ENCODE measurements at regions not wholly inside any gene's neighbourhood (a gene's known extent, or its start where the extent isn't known, plus 50 kb on each side); places are given as distances from the start of the nearest gene placed in this dataset.

GRCh38 chr2:65503746-65504145 lies 71.3 kb upstream of the SPRED2 start:
- H3K9ac ChIP-seq (ENCODE audit: low read depth, low read length): no peak overlapping the region
- H3K9me3 ChIP-seq (ENCODE audit: control insufficient read depth, insufficient read depth, low read length): no peaks in the 10 kb centered on the region
- H3K4me1 ChIP-seq (ENCODE audit: insufficient read depth, low read length): no peaks in the 10 kb centered on the region; the same call in 1 of the 2 replicates
- H3K36me3 ChIP-seq (ENCODE audit: insufficient read depth, low read length): no peaks in the 10 kb centered on the region; the same call in 1 of the 2 replicates

- H3K9me3 ChIP-seq (ENCODE audit: control insufficient read depth, insufficient read depth, low read length): no peaks in the 10 kb centered on the region
- no peaks in the 10 kb centered on the region; the same call in 1 of the 2 replicates for H3K4me1 ChIP-seq (ENCODE audit: insufficient read depth, low read length)
- H3K9ac ChIP-seq (ENCODE audit: low read depth, low read length): no peak overlapping the region
- no peaks in the 10 kb centered on the region; the same call in 1 of the 2 replicates for H3K36me3 ChIP-seq (ENCODE audit: insufficient read depth, low read length)
Observed at GRCh38 chr2:65501836-65502235, 69.4 kb upstream of the SPRED2 start.

- Histone ChIP-seq H3K9ac (ENCODE audit: low read depth, low read length) (no peak overlapping the region), H3K4me1 (ENCODE audit: insufficient read depth, low read length) (no peaks in the 10 kb centered on the region; the same call in 1 of the 2 replicates)
Observed at GRCh38 chr2:65501074-65501473, 68.7 kb upstream of the SPRED2 start.

GRCh38 chr2:65500310-65501040 lies 68.1 kb upstream of the SPRED2 start:
- Histone ChIP-seq H3K4me1 (ENCODE audit: insufficient read depth, low read length) (no peaks in the 10 kb centered on the region; the same call in 1 of the 2 replicates), H3K9ac (ENCODE audit: low read depth, low read length) (no peak overlapping the region), H3K9me3 (ENCODE audit: control insufficient read depth, insufficient read depth, low read length) (no peaks in the 10 kb centered on the region), H3K36me3 (ENCODE audit: insufficient read depth, low read length) (no peaks in the 10 kb centered on the region; the same call in 1 of the 2 replicates)

More at GRCh38 chr2:65501074-65501473, 68.7 kb upstream of the SPRED2 start:
- Histone ChIP-seq H3K9me3 (ENCODE audit: control insufficient read depth, insufficient read depth, low read length) (no peaks in the 10 kb centered on the region), H3K36me3 (ENCODE audit: insufficient read depth, low read length) (no peaks in the 10 kb centered on the region; the same call in 1 of the 2 replicates)

GRCh38 chr2:65499216-65499615 lies 66.8 kb upstream of the SPRED2 start:
- H3K4me1 ChIP-seq (ENCODE audit: insufficient read depth, low read length): no peaks in the 10 kb centered on the region; the same call in 1 of the 2 replicates
- H3K9me3 ChIP-seq (ENCODE audit: control insufficient read depth, insufficient read depth, low read length): no peaks in the 10 kb centered on the region
- no peaks in the 10 kb centered on the region; the same call in 1 of the 2 replicates for H3K36me3 ChIP-seq (ENCODE audit: insufficient read depth, low read length)
- no peak overlapping the region for H3K9ac ChIP-seq (ENCODE audit: low read depth, low read length)

- no peaks in the 10 kb centered on the region for H3K4me1 ChIP-seq (ENCODE audit: insufficient read depth, low read length)
- H3K9ac ChIP-seq (ENCODE audit: low read depth, low read length): no peak overlapping the region
- no peaks in the 10 kb centered on the region for H3K9me3 ChIP-seq (ENCODE audit: control insufficient read depth, insufficient read depth, low read length)
- no peaks in the 10 kb centered on the region; the same call in 1 of the 2 replicates for H3K36me3 ChIP-seq (ENCODE audit: insufficient read depth, low read length)
Observed at GRCh38 chr2:65498396-65498795, 66.0 kb upstream of the SPRED2 start.

GRCh38 chr2:65495251-65495877 lies 63.0 kb upstream of the SPRED2 start:
- no peak overlapping the region for H3K9ac ChIP-seq (ENCODE audit: low read depth, low read length)
- no peaks in the 10 kb centered on the region; the same call in 1 of the 2 replicates for H3K36me3 ChIP-seq (ENCODE audit: insufficient read depth, low read length)
- H3K4me1 ChIP-seq (ENCODE audit: insufficient read depth, low read length): no peaks in the 10 kb centered on the region
- H3K9me3 ChIP-seq (ENCODE audit: control insufficient read depth, insufficient read depth, low read length): no peaks in the 10 kb centered on the region

- no peaks in the 10 kb centered on the region for H3K36me3 ChIP-seq (ENCODE audit: insufficient read depth, low read length)
- H3K9me3 ChIP-seq (ENCODE audit: control insufficient read depth, insufficient read depth, low read length): no peaks in the 10 kb centered on the region
- H3K4me1 ChIP-seq (ENCODE audit: insufficient read depth, low read length): no peaks in the 10 kb centered on the region
- H3K9ac ChIP-seq (ENCODE audit: low read depth, low read length): no peak overlapping the region
Observed at GRCh38 chr2:65494078-65494477, 61.7 kb upstream of the SPRED2 start.

- H3K36me3 ChIP-seq (ENCODE audit: insufficient read depth, low read length): no peaks in the 10 kb centered on the region
- H3K9me3 ChIP-seq (ENCODE audit: control insufficient read depth, insufficient read depth, low read length): no peaks in the 10 kb centered on the region
- no peak overlapping the region for H3K9ac ChIP-seq (ENCODE audit: low read depth, low read length)
- no peaks in the 10 kb centered on the region for H3K4me1 ChIP-seq (ENCODE audit: insufficient read depth, low read length)
Observed at GRCh38 chr2:65491381-65491905, 59.0 kb upstream of the SPRED2 start.

GRCh38 chr2:65490222-65490621 lies 57.8 kb upstream of the SPRED2 start:
- H3K9me3 ChIP-seq (ENCODE audit: control insufficient read depth, insufficient read depth, low read length): no peaks in the 10 kb centered on the region
- H3K9ac ChIP-seq (ENCODE audit: low read depth, low read length): no peak overlapping the region
- no peaks in the 10 kb centered on the region for H3K4me1 ChIP-seq (ENCODE audit: insufficient read depth, low read length)
- H3K36me3 ChIP-seq (ENCODE audit: insufficient read depth, low read length): no peaks in the 10 kb centered on the region

GRCh38 chr2:65489269-65489668 lies 56.9 kb upstream of the SPRED2 start:
- H3K4me1 ChIP-seq (ENCODE audit: insufficient read depth, low read length): no peaks in the 10 kb centered on the region
- no peaks in the 10 kb centered on the region for H3K9me3 ChIP-seq (ENCODE audit: control insufficient read depth, insufficient read depth, low read length)
- H3K9ac ChIP-seq (ENCODE audit: low read depth, low read length): no peak overlapping the region
- no peaks in the 10 kb centered on the region for H3K36me3 ChIP-seq (ENCODE audit: insufficient read depth, low read length)

GRCh38 chr2:65488527-65488926 lies 56.1 kb upstream of the SPRED2 start:
- Histone ChIP-seq H3K9ac (ENCODE audit: low read depth, low read length) (no peak overlapping the region), H3K36me3 (ENCODE audit: insufficient read depth, low read length) (no peaks in the 10 kb centered on the region), H3K4me1 (ENCODE audit: insufficient read depth, low read length) (no peaks in the 10 kb centered on the region), H3K9me3 (ENCODE audit: control insufficient read depth, insufficient read depth, low read length) (no peaks in the 10 kb centered on the region)

- no peaks in the 10 kb centered on the region for H3K4me1 ChIP-seq (ENCODE audit: insufficient read depth, low read length)
- H3K36me3 ChIP-seq (ENCODE audit: insufficient read depth, low read length): no peaks in the 10 kb centered on the region
- no peaks in the 10 kb centered on the region for H3K9me3 ChIP-seq (ENCODE audit: control insufficient read depth, insufficient read depth, low read length)
- no peak overlapping the region for H3K9ac ChIP-seq (ENCODE audit: low read depth, low read length)
Observed at GRCh38 chr2:65487404-65487803, 55.0 kb upstream of the SPRED2 start.

- Histone ChIP-seq H3K9me3 (ENCODE audit: control insufficient read depth, insufficient read depth, low read length) (no peaks in the 10 kb centered on the region), H3K4me1 (ENCODE audit: insufficient read depth, low read length) (no peaks in the 10 kb centered on the region), H3K9ac (ENCODE audit: low read depth, low read length) (no peak overlapping the region), H3K36me3 (ENCODE audit: insufficient read depth, low read length) (no peaks in the 10 kb centered on the region)
Observed at GRCh38 chr2:65486802-65487201, 54.4 kb upstream of the SPRED2 start.

- no peaks in the 10 kb centered on the region for H3K4me1 ChIP-seq (ENCODE audit: insufficient read depth, low read length)
- H3K9ac ChIP-seq (ENCODE audit: low read depth, low read length): no peak overlapping the region
- no peaks in the 10 kb centered on the region for H3K36me3 ChIP-seq (ENCODE audit: insufficient read depth, low read length)
- no peaks in the 10 kb centered on the region for H3K9me3 ChIP-seq (ENCODE audit: control insufficient read depth, insufficient read depth, low read length)
Observed at GRCh38 chr2:65486282-65486681, 53.9 kb upstream of the SPRED2 start.
